GM19099 (cell line): ENCODE measurements at regions not wholly inside any gene's neighbourhood (a gene's known extent, or its start where the extent isn't known, plus 50 kb on each side); places are given as distances from the start of the nearest gene placed in this dataset.

Experiments
- POLR2A ChIP-seq: IDR thresholded peaks from 3 replicates; pipeline ENCODE4 v1.6.1; 2011; ENCODE audit warnings: low read depth; ENCODE audit not compliant: insufficient read length; ENCODE audit errors: extremely low read depth

DNA sequence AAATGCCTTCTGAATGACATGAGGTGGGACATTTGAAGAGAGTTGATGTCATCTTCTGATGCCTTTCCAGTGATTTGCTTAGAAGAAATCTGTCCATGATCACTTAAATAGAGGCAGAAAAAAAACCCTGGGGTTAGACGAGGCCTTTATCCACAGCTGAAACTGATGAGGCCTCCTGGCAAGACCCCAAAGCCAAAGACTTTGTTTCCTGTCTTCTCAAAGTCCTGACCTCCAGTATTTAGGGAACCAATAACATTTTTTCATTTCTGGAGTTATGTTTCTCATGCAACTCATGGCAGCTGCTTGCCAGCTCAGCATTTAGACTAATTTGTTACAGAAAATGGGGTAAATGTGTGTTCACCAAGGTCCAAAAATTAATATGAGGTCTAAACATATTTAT is 248.0 kb upstream of the PRDM1 start:
- no peak for TF ChIP-seq POLR2A

- TF ChIP-seq POLR2A: no peak
Observed at GRCh38 chr6:105836889-105837288, 249.2 kb upstream of the PRDM1 start.

DNA sequence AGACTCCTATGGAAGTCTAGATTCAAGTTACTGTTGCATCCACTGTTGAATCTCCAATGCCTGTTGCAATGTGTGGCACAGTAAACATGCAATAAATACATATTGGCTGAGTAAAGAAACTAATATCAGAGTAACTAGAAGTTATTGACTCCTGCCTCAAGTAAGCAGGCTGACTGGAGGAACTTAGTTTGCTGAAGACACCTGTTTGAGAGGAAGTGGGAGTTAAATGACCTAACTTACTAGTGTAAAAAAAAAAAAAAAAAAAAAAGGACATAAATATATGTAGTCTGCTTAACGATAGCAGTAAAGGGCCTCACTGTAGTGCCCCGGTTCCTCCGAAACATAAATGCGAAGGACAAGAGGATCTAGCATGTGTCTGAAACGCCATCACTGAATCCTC is 249.8 kb upstream of the PRDM1 start:
- TF ChIP-seq POLR2A: no peak

DNA sequence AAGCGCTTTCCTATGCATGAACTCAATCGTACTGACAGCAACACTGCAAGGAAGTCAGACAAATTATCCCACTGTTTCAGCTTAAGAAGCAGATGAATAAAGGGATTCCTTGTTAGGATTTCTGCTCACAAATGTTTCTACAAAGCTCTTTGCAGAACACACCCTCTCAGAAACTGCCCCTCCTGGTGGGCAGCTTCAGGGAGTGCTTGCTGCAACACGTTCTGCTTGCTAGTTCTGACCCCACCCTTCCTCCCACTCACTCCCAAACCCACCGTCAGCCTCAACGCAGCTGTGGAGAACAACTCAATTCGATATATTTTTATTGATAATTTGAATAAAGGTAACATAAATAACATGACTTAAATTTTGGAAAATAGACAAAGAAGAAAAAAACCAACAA is 250.8 kb upstream of the PRDM1 start:
- TF ChIP-seq POLR2A: no peak

GRCh38 chr6:105833959-105834947 is 251.9 kb upstream of the PRDM1 start:
- no peak for TF ChIP-seq POLR2A

DNA sequence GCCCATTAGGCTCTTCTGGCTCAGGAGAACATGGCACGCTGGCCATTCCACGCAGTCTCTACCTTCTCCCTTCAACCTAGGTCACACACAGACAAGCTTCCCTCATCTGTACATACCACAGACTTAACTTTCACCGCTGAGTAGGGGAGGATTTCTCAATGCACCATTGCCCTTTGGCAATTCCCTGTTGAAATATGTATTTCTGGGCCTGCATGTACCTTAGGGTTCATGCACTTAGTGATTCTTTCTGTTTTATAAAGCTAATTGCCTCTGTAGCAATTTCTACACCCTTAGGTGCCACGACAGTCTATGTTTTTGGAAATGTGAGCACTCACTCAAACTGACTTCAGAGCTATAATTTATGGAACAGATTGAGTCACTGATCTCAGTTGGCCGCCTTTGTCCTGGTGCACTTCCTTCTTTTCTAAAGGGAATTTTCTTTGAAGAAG is 253.8 kb upstream of the PRDM1 start:
- no peak for TF ChIP-seq POLR2A

DNA sequence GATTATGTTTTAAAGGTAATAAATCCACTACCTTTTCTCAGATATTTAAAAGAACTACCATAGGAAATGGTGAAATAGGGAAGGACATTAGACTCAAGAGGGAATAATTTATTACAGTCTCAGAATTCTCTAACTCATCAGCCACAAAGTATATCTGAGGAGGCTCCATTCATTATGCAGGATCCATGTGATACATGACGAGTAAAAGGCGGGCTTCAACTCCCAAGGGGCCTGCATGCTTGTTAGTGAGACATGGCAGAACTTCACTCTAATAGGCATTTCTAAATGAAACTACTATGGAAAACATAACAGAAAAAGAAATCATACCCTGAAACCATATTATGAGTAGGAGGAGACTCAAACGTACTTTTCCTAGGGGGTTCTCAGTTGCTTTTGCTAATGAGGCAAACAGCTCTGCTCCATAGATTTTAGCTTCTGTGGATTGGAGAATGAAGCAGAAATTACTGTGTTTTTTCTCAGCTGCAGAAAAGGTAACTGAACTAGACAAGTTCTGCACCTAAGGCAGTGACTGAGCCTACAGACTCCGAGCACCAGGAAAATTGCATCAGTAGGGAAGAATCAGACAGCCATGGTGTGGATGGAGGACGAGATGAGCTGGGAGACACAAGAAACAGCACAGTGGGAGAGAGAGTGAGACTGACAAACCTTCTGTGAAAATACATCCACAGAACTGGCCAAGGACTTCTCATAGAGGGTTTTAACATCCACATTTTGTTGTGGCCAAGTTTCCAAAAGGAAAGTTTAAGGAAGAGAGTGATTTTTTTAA is 254.6 kb upstream of the PRDM1 start:
- TF ChIP-seq POLR2A: no peak

DNA sequence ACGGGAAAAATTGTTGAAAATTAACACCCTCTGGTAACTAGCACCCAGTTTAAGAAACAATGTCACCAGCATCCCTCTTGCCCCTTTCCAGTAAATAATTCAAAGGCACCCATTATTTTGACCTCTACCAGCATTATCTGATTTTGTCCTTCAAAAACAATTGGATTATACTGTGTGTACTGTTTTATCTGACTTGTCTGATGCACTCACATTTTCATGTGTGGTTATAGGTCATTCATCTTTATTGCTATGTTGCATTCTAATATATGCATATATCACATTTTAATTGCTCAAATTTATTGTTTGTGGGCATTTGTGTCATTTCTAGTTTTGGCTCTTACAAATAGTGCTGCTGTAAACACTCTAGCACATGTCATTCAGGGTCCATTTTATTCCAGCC is 260.9 kb upstream of the PRDM1 start:
- no peak for TF ChIP-seq POLR2A

DNA sequence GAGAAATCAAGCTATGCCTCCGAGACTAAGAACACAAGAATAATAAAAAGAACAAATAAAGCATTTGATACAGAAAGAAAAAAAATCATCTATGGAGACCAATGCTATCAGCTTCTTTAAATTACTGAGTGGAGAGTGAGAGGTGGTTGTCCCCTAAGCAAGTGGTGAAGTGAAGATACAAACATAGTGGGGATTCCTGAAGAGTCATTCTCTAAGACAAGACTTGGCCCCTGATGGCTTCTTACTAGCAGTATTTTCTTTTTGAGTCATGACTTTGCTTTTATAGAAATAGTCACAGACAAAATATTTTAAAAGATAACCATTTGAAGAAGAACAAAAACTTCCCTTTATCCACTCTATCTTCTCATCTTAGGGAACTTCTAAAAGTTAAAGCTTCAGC is 261.4 kb upstream of the PRDM1 start:
- no peak for TF ChIP-seq POLR2A

GRCh38 chr6:105821777-105822176 is 264.4 kb upstream of the PRDM1 start:
- TF ChIP-seq POLR2A: no peak

DNA sequence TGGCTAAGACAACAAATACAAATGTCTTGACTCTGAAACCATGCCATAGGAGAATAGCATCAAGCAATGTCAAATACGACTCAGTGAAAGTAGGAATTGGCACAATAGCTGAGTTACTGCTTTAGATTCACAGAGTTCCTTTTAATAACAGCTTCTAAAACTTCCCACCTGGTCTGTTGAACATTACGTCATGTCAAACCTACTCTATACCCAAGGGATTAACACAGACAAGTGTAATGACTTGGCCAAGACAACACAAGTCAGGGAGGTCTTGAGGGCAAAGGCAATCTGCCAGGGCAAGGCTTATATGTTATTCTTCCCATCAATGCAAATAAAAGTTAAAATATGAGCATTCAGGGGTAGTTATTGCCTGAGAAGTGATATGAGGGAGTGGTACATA is 265.1 kb upstream of the PRDM1 start:
- TF ChIP-seq POLR2A: no peak

DNA sequence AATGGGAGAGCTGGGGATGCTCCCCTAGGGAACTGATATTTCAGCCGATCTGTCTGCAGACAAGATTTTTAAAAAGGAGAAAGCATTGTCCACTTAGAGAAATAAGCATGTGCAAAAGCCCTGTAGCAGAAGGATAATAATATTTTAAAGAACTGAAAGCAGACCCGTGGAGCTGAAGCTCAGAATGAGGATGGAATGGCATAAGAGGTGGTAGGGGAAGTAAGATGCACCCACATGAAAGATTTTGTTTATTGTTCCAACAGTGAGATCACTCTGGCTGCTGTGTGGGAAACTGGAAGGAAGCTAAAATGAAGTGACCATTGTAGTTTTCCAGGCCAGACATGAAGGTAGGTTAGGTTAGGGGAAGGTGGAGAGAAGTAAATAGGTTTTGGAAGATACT is 266.4 kb upstream of the PRDM1 start:
- TF ChIP-seq POLR2A: no peak

- TF ChIP-seq POLR2A: no peak
Observed at GRCh38 chr6:105818505-105818904, 267.6 kb upstream of the PRDM1 start.

DNA sequence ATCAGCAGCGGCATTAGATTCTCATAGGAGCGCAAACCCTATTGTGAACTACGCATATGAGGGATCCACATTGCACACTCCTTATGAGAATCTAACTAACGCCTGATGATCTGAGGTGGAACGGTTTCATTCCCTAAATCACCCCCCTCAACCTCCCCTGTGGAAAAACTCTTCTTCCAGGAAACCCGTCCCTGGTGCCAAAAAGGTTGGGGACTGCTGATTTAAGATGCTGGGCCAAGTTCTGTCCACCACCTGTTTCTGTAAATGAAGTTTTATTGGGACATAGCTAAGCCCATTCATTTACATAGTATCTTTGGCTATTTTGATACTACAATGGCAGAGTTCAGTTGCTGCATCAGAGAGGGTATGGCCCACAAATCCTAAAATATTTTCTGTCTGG is 268.2 kb upstream of the PRDM1 start:
- no peak for TF ChIP-seq POLR2A

GRCh38 chr6:105817370-105817769 is 268.8 kb upstream of the PRDM1 start:
- TF ChIP-seq POLR2A: no peak

GRCh38 chr6:105816847-105817246 is 269.3 kb upstream of the PRDM1 start:
- TF ChIP-seq POLR2A: no peak
